Gastroesophageal sphincter (tissue), 4 donors: ENCODE measurements at regions not wholly inside any gene's neighbourhood (a gene's known extent, or its start where the extent isn't known, plus 50 kb on each side); places are given as distances from the start of the nearest gene placed in this dataset.

Source experiments
- ATAC-seq: fragments of 150-250 bp; one replicate; pipeline ENCODE4 v1.9.1; 2016; ENCODE audit warnings: mild to moderate bottlenecking, moderate library complexity
- H3K27ac ChIP-seq, 4 donors: fragments of 200-600 bp; sonication (generic) in 3 of 4; 1 replicate in 3 of 4; 2 replicates in 1 of 4; pipeline ENCODE4 v1.5.1; 2016 to 2019
- H3K27me3 ChIP-seq: fragments of 200-600 bp; sonication (generic); one replicate; pipeline ENCODE4 v1.5.1; 2019
- H3K36me3 ChIP-seq, 2 donors: fragments of 200-600 bp; sonication (generic); one replicate each; pipeline ENCODE4 v1.5.1; 2019; ENCODE audit warnings: control low read depth in 1 of 2
- H3K4me1 ChIP-seq, 3 donors: fragments of 200-600 bp; sonication (generic); 1 replicate in 2 of 3; 2 replicates in 1 of 3; pipeline ENCODE4 v1.5.1; 2016 to 2019; ENCODE audit warnings: control low read depth in 2 of 3
- H3K4me3 ChIP-seq, 2 donors: fragments of 200-600 bp; sonication (generic); one replicate each; pipeline ENCODE4 v1.5.1; 2019; ENCODE audit warnings: mild to moderate bottlenecking in 1 of 2, moderate library complexity in 1 of 2
- H3K9me3 ChIP-seq, 3 donors: fragments of 200-600 bp; sonication (generic); one replicate each; pipeline ENCODE4 v1.5.1; 2017 to 2019; ENCODE audit warnings: control low read depth in 2 of 3
- CTCF ChIP-seq, 4 experiments: fragments of 200-600 bp in 2 of 4; fragments of 450-650 bp in 2 of 4; sonication (generic) in 1 of 4; IDR thresholded peaks; one replicate each; pipeline ENCODE4 v1.5.1; 2017 to 2019; ENCODE audit warnings: antibody characterized with exemption in 4 of 4, mild to moderate bottlenecking in 2 of 4, moderate library complexity in 2 of 4
- EP300 ChIP-seq: sonication (generic); formaldehyde crosslinking; IDR thresholded peaks from one replicate; pipeline ENCODE4 v1.6.1; 2017; ENCODE audit warnings: antibody characterized with exemption, mild to moderate bottlenecking
- POLR2A ChIP-seq, 2 donors: fragments of 450-650 bp; IDR thresholded peaks; one replicate each; pipeline ENCODE4 v1.6.1; 2017; ENCODE audit warnings: antibody characterized with exemption in 2 of 2, mild to moderate bottlenecking in 2 of 2, moderate library complexity in 1 of 2
- POLR2AphosphoS5 ChIP-seq: sonication (generic); formaldehyde crosslinking; IDR thresholded peaks from one replicate; pipeline ENCODE4 v1.6.1; 2017; ENCODE audit warnings: antibody characterized with exemption
- WGBS, 2 donors: methylation state at CpG; one replicate each; pipeline ENCODE4 v1.1.5; 2018; ENCODE audit warnings: low coverage in 1 of 2; 5-methylcytosine and 5-hydroxymethylcytosine counted together

- Histone ChIP-seq H3K9me3 (no peaks in the 10 kb centered on the region), H3K27me3 (no peaks in the 10 kb centered on the region), H3K4me1 (peaks cover 0 to 23% (median 4%) of the 10 kb centered on the region in 3 donors), H3K4me3 (no peak overlapping the region), H3K36me3 (no peaks in the 10 kb centered on the region), H3K27ac (peak overlapping the region in 1 of 4 donors; percentile 28)
- WGBS, 2 donors, result 61 to 62% methylated on average over 10 to 12 of the region's 12 CpGs
- ATAC-seq, result no peak
- no peak for TF ChIP-seq POLR2A (IDR thresholded peaks at IDR 0.05)
- no peak for TF ChIP-seq CTCF (IDR thresholded peaks at IDR 0.05)
- TF ChIP-seq POLR2AphosphoS5, result peak; percentile 8
These were observed 289.2 kb upstream of the DMRT1 start for GRCh38 chr9:551986-552929.

GRCh38 chr9:555493-555892 lies 286.0 kb upstream of the DMRT1 start:
- no peak for TF ChIP-seq POLR2A (IDR thresholded peaks at IDR 0.05)
- no peak for TF ChIP-seq EP300
- no peak for TF ChIP-seq CTCF (IDR thresholded peaks at IDR 0.05)
- no peak for TF ChIP-seq POLR2AphosphoS5
- WGBS, 2 donors, result 70 to 84% methylated on average over 4 of the region's 4 CpGs
- H3K27ac ChIP-seq, result no peak overlapping the region
- H3K4me3 ChIP-seq, result no peak overlapping the region
- ATAC-seq, result no peak
- no peaks in the 10 kb centered on the region for H3K36me3 ChIP-seq
- H3K9me3 ChIP-seq, result no peaks in the 10 kb centered on the region
- no peaks in the 10 kb centered on the region for H3K27me3 ChIP-seq
- H3K4me1 ChIP-seq, result peaks cover 0 to 12% (median 4%) of the 10 kb centered on the region in 3 donors

GRCh38 chr9:556199-556598 lies 285.3 kb upstream of the DMRT1 start:
- 89 to 100% methylated on average over 3 of the region's 3 CpGs for WGBS, 2 donors
- Histone ChIP-seq H3K9me3 (no peaks in the 10 kb centered on the region), H3K36me3 (no peaks in the 10 kb centered on the region), H3K27ac (no peak overlapping the region), H3K4me1 (peaks cover 0 to 12% (median 4%) of the 10 kb centered on the region in 3 donors), H3K27me3 (no peaks in the 10 kb centered on the region), H3K4me3 (no peak overlapping the region)
- TF ChIP-seq CTCF (IDR thresholded peaks at IDR 0.05) (no peak), POLR2A (IDR thresholded peaks at IDR 0.05) (no peak), POLR2AphosphoS5 (no peak), EP300 (no peak)
- no peak for ATAC-seq

GRCh38 chr9:556675-557074 lies 284.8 kb upstream of the DMRT1 start:
- H3K27me3 ChIP-seq, result no peaks in the 10 kb centered on the region
- no peak for ATAC-seq
- H3K4me3 ChIP-seq, result no peak overlapping the region
- WGBS, 2 donors, result 91% methylated on average over 2 of the region's 2 CpGs; no CpG with 5 or more reads in 1 of the 2 donors
- H3K27ac ChIP-seq, result no peak overlapping the region
- peaks cover 0 to 12% (median 4%) of the 10 kb centered on the region in 3 donors for H3K4me1 ChIP-seq
- H3K36me3 ChIP-seq, result no peaks in the 10 kb centered on the region
- no peaks in the 10 kb centered on the region for H3K9me3 ChIP-seq
- TF ChIP-seq CTCF (IDR thresholded peaks at IDR 0.05) (no peak), POLR2A (IDR thresholded peaks at IDR 0.05) (no peak), POLR2AphosphoS5 (no peak), EP300 (no peak)
